GM21576 (cell line): ENCODE measurements at regions not wholly inside any gene's neighbourhood (a gene's known extent, or its start where the extent isn't known, plus 50 kb on each side); places are given as distances from the start of the nearest gene placed in this dataset.

ENCODE experiments used
- ATAC-seq: cut with Tn5 transposase; IDR thresholded peaks from one replicate; pipeline ENCODE4 v1.9.1; 2021; ENCODE audit warnings: mild to moderate bottlenecking, moderate library complexity; ENCODE audit not compliant: unreplicated experiment

DNA sequence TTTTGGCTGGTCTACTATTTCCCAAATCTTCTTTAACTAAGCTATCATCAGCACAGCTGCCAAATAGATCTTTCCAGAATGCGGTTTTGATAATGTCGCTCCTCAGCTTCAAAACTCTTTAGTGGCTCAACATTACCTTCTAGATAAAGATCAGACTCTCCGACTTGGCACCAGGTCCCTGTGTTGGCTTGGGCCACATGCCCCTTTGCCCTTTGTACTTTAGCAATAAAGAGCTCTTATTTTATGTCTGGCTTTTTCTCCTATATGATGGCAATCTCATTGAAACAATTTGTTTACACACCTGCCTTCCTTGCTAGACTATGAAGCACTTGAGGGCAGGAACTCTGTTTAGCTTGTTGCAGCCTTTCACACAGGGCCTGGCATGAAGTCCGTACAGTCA is 128.9 kb upstream of the GATA6 start:
- ATAC-seq: no peak

DNA sequence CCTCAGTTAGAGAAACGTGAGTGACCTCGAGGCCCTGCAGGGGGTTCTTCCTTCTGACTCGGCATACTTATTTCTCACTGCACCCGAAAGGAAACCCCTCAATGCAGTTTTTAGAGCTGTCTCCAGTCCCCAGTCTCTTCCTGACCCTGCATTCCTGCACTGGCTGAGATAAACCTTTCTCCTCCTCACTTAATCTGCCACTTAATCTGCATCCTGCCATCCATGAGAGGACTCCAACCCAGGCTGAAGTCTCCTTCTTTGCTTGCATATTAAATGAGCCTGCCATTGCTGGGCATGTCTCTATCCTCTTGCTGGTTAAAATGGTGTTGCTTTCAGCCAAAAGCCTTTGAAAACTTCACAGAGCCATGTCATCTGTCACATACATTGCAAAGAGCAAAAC is 125.6 kb upstream of the GATA6 start:
- no peak for ATAC-seq

DNA sequence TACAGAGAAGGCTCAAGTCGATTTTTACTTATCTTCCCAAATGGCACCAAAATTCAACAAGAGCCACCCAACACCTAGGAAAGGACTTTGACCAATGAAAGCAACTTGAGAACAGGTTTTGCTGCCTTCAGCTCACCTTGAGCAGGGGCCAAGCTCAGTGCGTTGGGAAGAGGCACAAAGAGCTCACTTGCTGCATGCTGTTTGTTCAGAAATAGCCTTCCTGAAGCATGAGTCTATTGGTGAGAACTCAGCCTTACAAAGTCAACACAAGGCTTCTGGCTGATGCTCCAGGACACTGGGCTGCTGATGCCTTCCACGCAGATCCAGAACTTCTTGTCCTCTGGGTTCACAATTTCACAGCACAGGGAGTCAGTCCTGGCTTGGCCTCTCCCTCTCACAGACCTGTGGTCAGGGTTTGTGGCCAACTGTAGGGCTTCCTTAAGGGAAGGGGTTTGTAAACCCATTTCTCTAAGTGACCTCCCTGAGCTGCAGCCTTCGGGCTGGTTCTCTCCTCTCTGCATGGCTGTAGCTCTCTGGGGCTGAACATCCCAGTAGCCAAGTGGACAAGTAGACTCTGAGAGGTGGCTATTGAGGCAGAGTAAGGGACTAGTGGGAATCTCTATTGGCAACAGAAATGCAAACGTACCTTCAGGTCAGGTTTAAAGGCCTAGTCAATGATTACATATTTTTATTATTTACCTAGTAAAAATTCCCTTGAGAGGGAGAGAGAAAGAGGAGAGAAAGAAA is 124.7 kb upstream of the GATA6 start:
- ATAC-seq: no peak

DNA sequence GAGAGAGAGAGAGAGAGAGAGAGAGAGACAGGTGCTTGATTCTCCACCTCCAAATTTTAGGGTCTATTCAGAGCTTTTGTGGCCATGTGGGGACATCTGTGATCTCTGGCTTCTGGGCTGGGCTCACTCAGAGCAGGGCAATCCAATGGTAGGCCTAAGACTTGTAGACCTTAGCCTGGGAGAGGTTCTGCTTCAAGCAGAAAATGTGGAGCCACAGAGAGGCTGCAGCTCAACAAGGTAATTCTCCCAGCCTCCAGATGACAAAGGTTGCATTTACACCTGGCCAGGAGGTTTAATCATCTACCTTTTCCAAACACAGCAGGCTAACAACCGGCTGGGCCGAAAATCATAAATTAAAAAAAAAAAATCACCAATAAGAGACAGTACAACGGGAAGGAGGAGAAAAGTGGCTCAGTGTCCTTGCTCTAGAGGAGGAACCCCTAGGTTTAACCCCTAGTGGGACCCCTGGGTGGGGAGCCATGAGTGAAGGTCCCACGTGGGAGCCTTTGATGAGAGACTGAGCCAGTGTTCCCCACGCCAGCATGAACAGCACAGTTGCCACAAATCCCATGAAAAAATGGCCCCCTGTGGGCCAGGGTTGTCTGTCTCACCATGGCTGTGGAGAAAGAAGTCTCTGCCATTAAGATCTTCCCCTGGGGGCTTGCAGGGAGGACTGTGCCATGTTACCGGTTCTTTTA is 124.0 kb upstream of the GATA6 start:
- no peak for ATAC-seq

DNA sequence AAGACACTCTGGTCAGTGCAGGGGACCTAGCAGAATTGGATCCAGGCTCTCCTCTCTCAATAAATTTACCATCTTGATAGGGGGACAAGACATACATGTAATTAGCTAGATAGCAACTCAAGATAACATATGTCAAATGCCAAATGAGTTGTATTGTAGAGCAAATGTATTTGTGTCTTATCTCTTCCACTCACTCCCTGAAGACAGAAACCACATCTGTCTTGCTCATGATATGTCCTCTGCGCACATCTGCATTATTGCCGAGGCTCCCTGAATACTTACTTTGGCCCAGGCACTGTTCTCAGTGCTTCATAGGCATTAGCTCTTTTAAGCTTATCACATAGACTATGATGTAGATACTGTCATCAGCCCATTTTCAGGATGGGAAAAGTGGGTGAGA is 122.9 kb upstream of the GATA6 start:
- ATAC-seq: no peak

DNA sequence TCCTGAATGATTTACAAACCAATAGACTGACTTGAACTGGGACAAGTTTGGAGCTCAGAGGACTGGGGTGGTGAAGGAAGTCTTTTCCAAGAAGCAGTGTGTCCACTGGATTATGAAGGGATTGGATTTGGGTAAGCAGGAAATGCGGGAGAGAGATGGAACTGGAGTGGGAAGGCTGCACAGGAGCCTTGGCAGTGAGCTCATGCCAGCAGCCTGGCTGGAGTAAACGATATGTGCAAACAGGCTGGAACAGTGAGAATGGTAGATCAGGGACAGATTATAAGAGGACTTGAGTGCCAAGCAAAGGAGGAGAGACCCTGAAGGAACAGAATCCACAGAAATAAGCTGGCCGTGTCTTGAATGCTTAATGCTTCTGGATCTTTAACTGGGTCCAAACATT is 121.9 kb upstream of the GATA6 start:
- no peak for ATAC-seq

DNA sequence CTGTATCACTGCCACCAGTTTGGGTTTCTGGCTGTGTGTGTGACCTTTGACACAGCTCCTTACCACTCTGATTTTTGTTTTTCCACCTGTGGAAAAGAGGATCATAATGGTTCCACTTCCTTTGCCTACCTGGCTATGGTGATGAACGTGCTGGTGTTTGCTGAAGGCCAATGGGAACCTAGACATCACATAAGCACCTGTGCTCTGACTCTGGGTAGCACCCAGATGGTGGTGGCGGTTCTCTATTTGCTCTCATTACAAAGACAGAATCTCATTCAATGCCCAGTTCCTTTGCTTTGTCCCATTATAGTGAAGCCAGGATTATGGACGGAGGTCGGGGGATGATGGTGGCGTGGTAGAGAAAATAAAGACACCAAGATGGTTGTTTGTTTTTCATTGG is 121.2 kb upstream of the GATA6 start:
- ATAC-seq: no peak

DNA sequence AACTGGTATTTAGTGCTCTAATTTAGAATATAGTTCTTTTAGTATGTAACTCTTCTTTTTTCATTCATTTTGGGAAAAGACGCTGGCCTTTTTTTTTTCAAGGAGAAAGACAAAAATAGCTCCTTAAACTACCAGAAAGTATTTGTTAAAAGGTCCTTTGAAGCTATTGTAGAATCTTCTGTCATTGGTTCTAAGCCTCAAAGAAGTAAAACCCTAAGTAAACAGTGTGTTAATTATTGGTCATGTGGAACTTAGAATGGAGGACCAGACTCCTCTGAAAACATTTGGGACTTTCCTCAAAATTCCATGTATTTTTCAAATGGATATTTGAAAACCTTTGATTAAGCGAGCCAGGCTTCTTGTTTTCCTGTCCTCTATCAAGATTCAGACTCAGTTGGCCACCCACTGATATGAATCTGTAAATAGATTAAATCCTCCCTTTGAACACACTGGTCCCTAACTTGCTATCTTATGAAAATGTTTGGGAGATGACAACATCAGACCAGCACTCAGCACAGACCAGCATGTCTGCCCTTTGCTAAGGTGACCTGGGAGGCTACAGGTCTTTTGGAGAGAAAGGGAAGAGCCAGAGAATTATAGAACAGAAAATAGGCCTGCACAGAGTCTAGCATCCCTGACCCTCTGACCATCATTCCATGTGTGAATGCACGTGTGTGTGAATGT is 120.3 kb upstream of the GATA6 start:
- no peak for ATAC-seq

DNA sequence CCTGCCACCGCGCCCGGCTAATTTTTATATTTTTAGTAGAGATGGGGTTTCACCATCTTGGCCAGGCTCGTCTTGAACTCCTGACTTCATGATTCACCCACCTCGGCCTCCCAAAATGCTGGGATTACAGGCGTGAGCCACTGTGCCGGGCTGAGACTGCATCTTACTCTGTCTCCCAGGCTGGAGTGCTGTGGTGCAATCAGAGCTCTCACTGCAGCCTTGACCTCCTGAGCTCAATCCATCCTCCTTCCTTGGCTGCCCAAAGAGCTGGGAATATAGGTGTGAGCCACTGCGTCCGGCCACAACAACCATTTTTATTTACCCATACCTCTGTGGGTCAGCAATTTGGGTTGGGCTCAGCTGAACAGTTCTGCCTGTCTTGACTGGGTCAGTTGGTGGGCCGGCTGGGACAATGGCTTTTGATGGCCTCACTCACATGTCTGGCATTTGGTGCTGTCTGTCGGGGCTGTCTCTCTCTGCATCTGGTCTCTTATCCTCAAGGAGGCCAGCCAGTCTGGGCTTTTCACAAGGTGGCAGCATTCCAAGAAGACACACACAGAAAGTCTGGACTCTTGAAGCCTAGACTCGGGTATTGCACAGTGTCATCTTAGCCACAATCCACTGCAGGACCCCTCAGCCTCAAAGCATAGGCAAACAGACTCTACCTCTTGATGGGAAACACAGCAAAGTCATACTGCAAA is 116.8 kb upstream of the GATA6 start:
- ATAC-seq: no peak

DNA sequence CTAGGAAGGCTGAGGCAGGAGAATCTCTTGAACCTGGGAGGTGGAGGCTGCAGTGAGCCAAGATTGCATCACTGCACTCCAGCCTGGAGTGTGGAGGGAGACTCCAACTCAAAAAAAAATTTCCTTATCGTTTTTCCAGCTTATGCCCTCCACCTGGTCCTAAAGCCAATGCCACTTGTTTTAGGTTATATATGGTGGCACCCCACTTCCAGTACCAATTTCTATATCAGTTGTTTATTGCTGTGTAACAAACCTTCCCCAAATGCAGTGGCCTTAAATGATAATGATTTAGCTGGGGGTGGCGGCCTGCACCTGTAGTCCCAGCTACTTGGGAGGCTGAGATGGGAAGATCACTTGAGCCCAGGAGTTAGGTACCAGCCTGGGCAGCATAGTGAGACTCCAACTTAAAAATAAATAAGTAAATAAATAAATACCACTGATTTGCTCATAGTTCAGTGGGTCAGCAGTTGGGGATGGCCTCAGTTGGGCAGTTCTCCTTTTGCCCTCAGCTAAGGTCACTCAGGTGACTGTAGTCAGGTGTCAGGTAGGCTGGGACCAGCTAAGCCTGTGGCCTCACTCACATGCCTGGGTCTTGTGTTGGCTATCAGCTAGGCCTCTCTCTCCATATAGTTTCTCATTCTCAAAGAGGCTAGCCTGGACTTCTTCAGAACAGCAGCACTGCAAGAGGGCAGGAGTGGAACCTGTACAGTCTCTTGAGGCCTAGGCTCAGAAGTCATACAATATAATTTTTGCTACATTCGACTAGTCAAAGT is 113.7 kb upstream of the GATA6 start:
- ATAC-seq: no peak

DNA sequence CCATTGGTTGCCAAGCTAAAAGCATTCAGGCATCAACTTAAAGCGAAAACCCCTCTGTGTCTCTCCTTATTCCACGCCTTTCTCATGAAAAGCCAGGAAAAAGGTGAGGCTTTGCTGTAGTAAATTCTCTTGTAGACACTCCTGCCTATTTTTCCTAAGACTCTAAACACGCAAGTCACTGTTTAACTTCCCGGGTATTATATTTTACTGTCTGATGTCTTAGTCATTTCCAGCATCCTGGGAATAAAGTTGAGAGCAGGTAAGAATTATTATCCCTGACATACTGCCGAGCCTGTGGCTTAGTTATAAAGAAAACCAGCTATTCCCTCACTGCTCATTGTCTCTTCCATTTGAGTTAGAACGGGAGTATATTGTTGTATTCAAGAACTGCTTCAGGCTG is 112.4 kb upstream of the GATA6 start:
- no peak for ATAC-seq

DNA sequence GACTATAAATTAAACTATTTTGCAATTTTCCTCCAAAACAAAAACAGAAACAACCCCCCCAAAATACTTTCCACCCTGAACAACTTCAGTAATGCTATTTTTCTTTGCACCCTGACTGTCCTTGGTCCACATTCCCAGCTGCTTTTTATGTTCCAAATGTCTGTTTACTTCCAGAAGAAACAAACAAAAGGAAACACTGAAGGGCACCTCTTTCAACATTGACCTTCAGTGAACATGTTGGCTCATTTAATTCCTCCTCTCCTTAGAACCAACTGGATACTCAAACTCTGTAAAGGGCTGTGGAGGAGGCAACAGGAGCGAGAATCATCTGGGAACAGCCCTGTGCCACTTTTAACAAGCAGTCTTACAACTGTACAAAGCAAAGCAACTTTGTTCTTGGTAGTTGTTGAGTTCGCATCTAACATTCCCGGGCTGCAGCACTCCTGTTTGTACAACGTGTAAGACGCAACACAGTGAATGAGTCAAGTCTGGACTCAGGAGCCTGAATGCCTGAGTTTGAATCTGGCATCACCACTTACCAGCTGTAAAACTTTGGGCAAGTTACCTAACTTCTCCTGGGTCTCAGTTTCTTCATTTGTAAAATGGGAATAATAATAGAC is 111.4 kb upstream of the GATA6 start:
- ATAC-seq: no peak

DNA sequence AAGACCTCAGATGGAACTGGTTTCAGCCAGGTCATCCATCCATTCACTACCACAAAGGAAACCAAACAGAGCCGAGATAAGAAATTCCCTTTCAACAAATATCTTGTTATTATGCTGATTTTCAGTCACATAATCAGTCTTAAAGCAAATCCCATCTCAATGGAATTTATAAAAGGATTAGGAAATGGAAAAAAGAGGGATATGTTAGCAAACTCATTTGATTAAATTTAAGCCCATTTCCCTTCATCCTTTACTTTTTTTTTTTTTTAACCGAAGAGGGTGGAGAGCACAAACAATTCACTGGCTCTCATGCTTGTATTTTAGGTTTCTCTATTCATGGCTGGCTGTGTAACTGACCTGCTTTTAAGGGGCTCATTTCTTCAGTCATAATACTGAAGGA is 109.0 kb upstream of the GATA6 start:
- no peak for ATAC-seq

DNA sequence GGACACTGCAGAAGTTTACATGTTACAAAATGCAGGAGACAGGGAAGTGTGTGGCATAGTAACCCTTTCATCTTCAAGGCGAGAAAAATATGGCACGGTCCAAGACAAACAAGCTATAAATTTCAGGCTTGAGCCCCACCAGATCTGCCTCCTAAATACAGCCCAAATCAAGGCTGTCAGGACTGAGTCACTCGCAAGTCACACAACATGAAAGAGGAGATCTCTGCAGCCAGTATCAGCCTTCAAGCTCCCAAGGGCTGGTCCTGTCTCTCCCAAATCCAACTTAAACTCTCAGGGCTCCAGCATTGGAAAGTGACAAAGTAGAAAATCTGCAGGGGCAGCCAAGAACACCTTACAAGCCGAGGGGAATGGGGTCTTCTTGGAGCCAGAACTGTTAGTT is 106.3 kb upstream of the GATA6 start:
- no peak for ATAC-seq

DNA sequence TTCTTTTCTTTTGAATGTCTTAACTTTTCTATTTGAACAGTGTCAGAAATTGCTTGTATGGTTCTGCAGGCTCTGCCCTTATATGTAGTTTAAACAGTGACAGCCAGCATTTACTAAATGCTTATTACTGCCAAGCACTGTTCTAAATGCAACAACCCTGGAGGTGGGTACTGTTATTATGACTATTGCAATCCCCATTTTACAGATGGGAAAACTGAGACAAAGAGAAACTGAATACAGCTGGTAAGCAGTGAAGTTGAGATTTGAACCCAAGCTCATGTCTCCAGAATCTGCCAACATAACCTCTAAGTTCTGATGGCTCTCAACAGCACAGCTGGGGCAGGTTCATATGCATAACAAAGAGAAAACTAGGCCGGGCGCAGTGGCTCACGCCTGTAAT is 105.7 kb upstream of the GATA6 start:
- ATAC-seq: no peak

DNA sequence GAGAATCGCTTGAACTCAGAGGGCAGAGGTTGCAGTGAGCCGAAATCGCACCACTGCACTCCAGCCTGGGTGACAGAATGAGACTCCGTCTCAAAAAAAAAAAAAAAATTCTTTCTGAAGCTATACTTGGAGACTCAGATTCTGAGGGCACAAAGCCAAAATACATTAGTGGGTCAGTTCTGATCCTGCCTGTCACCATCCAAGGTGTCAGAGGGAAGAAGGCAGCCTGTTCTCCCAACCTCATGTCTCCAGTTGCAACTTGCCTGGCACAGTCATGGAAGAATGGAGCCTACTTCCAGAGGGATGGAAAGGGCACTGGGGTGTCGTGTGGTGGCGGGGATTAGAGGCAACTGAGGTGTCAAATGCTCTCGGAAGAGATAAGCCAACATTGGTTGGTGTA is 104.8 kb upstream of the GATA6 start:
- no peak for ATAC-seq

DNA sequence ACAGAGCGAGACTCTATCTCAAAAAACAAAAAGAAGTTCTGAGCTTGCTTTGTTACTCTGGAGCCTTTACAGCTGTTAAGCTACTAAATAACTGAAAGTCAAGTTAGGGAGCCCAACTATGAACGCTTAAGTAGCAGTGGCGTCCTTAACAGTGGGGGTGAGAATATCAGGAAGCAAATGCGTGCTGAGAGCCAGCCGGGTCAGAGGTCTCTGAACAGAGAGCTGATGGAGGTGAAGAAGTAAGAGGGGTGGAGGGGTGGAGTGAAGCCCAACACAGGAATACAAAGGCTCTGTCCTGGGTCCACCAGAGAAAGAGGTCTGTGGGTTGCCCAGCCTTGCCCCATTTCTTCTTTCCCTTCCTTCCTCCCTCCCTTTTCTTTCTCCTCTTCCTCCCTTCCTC is 104.1 kb upstream of the GATA6 start:
- ATAC-seq: no peak

DNA sequence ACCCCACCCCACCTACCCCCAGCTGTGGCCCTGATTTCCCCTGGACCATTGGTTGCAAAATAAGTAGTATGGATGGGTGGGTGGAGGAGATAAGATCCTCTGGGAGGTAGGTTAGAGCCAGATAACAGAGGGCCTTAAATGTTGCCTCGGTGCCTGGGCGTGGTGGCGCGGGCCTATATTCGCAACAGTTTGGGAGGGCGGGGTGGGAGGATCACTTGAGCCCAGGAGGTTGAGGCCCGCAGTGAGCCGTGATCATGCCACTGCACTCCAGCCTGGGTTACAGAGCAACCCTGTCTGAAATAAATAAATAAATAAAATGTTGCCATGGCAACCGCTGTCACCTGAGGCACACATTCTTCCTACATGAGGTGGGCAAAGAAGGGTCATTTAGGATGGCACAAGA is 103.3 kb upstream of the GATA6 start:
- ATAC-seq: no peak

DNA sequence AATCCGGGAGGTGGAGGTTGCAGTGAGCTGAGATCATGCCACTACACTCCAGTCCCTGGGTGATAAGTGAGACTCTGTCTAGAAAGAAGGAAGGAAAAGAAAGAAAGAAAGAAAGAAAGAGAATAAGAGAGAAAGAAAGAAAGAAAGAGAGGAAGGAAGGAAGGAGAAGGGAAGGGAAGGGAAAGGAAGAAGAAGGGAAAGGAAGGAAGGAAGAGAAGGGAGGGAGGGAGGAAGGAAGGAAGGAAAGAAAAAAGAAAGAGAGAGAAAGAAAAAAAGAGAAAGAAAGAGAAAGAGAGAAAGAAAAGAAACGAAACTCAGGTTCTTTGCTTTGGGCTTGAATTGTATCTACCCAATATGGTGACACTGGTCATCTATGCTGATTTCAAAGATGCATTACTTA is 102.3 kb upstream of the GATA6 start:
- no peak for ATAC-seq

DNA sequence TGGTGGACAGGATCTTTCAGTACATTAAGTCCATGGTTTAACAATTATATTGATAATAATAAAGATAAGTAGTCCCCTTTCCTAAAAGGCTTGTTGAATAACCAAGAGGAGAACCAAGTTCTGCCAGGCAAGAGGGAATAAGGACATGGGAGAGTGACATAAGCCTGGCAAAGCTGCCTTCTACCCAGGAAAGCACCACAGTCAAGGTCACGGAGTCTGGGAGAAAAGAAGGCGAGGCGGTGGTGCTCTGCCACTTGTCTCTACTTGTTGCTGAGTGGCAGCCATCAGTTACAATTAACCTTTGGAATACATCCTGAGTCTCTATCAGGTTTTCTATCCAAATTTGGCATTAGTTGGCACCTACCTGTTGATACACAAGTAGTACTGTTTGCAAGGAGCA is 101.7 kb upstream of the GATA6 start:
- ATAC-seq: no peak
